ENCODE measurements at regions not wholly inside any gene's neighbourhood (a gene's known extent, or its start where the extent isn't known, plus 50 kb on each side); places are given as distances from the start of the nearest gene placed in this dataset.

DNA sequence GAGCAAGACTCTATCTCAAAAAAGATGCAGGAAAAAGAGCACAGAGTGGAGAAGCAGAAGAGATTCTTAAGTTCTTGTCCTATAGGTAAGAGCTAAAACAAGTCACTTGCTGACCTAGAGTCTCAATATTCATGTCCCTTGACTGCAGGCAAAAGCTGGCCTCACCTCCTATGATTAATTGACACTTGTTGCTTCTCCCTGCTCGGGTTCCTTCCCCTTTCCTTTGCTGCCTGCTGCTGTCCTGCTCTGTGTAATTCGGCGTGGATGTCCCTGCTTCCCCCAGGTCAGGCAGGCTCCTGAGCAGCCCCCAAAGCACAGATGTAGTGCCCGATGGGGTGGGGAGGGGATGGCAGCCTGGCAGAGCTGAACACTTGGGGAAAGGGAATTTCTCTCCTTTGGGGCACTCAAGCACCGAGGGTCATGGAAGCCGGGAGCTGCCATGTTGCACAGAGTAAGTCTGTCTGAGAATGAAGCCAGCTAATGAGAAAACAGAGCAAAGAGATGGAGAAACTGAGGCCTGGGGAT, 60.8 kb upstream of the NUP50 start:
- Histone ChIP-seq H4K5ac (ENCODE audit: low read length) (no peak overlapping the region), H2BK5ac (ENCODE audit: low read length) (no peak overlapping the region), H3K18ac (ENCODE audit: low read length) (no peak overlapping the region), H3K4me1 (ENCODE audit: control insufficient read depth, low read depth, low read length) (no peaks in the 10 kb centered on the region), H4K8ac (ENCODE audit: low read depth, low read length) (no peak overlapping the region), H3K36me3 (ENCODE audit: control insufficient read depth, insufficient read depth, low read length) (no peaks in the 10 kb centered on the region), H2BK120ac (ENCODE audit: low read depth, low read length) (no peak overlapping the region), H2AK5ac (ENCODE audit: low read length) (no peak overlapping the region), H3K4me2 (ENCODE audit: low read length) (no peak overlapping the region), H3K4me3 (ENCODE audit: low read length) (no peak overlapping the region), H3K4ac (ENCODE audit: low read depth, low read length) (no peak overlapping the region), H3K79me2 (ENCODE audit: control insufficient read depth, insufficient read depth, low read length) (no peaks in the 10 kb centered on the region), H3K9ac (ENCODE audit: low read length) (no peak overlapping the region), H3K27me3 (ENCODE audit: insufficient read depth, low read length, poor library complexity) (no peaks in the 10 kb centered on the region), H3K23ac (ENCODE audit: low read length) (no peak overlapping the region), H2BK15ac (replicated peaks; ENCODE audit: low read depth) (no peak overlapping the region), H3K79me1 (ENCODE audit: low read length) (no peaks in the 10 kb centered on the region), H3K56ac (ENCODE audit: low read length) (no peak overlapping the region), H3K27ac (ENCODE audit: low read depth, low read length) (no peak overlapping the region)
- WGBS (ENCODE audit: extremely low coverage, insufficient coverage, low lambda C conversion rate), result no CpG with 5 or more reads among the region's 6 CpGs
- no peak for DNase-seq

DNA sequence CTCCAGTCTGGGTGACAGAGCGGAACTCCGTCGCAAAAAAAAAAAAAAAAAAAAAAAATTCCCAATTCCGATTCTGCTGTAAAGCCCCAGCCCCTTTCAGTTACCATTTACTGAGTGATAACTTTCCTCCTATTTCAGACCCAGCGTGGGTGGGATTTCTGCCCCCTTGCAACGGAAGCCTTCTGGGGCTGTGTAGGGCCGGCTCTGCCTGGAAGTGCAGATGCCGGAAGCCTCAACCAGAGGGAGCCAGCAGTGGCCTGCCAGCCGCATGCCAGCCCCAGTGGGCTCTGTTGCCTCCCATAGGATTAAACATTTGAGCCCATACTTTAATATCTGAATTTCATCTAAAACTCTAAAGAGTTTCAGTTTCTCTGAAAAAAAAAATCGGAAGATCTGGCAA, 60.0 kb upstream of the NUP50 start:
- DNase-seq, result no peak
- no peak overlapping the region for H2BK120ac ChIP-seq (ENCODE audit: low read depth, low read length)
- H3K4ac ChIP-seq (ENCODE audit: low read depth, low read length), result no peak overlapping the region
- H3K9ac ChIP-seq (ENCODE audit: low read length), result no peak overlapping the region
- H3K23ac ChIP-seq (ENCODE audit: low read length), result no peak overlapping the region
- no peak overlapping the region for H3K4me3 ChIP-seq (ENCODE audit: low read length)
- no peaks in the 10 kb centered on the region for H3K4me1 ChIP-seq (ENCODE audit: control insufficient read depth, low read depth, low read length)
- no peak overlapping the region for H2BK5ac ChIP-seq (ENCODE audit: low read length)
- H3K79me1 ChIP-seq (ENCODE audit: low read length), result no peaks in the 10 kb centered on the region
- no peak overlapping the region for H3K4me2 ChIP-seq (ENCODE audit: low read length)
- H3K18ac ChIP-seq (ENCODE audit: low read length), result no peak overlapping the region
- H4K8ac ChIP-seq (ENCODE audit: low read depth, low read length), result no peak overlapping the region
- no peaks in the 10 kb centered on the region for H3K79me2 ChIP-seq (ENCODE audit: control insufficient read depth, insufficient read depth, low read length)
- no peak overlapping the region for H3K56ac ChIP-seq (ENCODE audit: low read length)
- no peak overlapping the region for H2AK5ac ChIP-seq (ENCODE audit: low read length)
- WGBS (ENCODE audit: extremely low coverage, insufficient coverage, low lambda C conversion rate), result no CpG with 5 or more reads among the region's 10 CpGs
- H2BK15ac ChIP-seq (replicated peaks; ENCODE audit: low read depth), result no peak overlapping the region
- no peaks in the 10 kb centered on the region for H3K27me3 ChIP-seq (ENCODE audit: insufficient read depth, low read length, poor library complexity)
- no peak overlapping the region for H3K27ac ChIP-seq (ENCODE audit: low read depth, low read length)
- no peaks in the 10 kb centered on the region for H3K36me3 ChIP-seq (ENCODE audit: control insufficient read depth, insufficient read depth, low read length)
- H4K5ac ChIP-seq (ENCODE audit: low read length), result no peak overlapping the region

DNA sequence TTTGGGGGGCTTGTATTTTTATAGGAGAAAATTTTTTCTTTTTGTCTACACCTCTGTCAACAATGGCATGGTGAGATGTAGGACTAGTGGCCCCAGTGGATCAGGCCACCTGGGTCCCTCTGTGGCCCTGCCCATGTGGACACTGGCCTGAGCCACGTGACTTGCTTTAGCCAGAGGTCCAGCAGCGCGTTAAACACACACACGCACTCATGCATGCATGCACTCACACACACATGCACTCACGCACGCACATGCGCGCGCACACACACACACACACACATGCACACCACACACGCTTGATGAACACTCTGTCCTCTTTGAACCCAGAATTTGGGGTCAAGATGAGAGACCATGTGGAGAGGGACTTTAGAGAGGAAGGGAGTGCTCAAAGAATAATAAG, 59.4 kb upstream of the NUP50 start:
- no peak overlapping the region for H2BK120ac ChIP-seq (ENCODE audit: low read depth, low read length)
- no peak overlapping the region for H3K27ac ChIP-seq (ENCODE audit: low read depth, low read length)
- H3K18ac ChIP-seq (ENCODE audit: low read length), result no peak overlapping the region
- H3K4ac ChIP-seq (ENCODE audit: low read depth, low read length), result no peak overlapping the region
- no peaks in the 10 kb centered on the region for H3K27me3 ChIP-seq (ENCODE audit: insufficient read depth, low read length, poor library complexity)
- H2AK5ac ChIP-seq (ENCODE audit: low read length), result no peak overlapping the region
- H3K79me1 ChIP-seq (ENCODE audit: low read length), result no peaks in the 10 kb centered on the region
- H4K8ac ChIP-seq (ENCODE audit: low read depth, low read length), result no peak overlapping the region
- H4K5ac ChIP-seq (ENCODE audit: low read length), result no peak overlapping the region
- no peak overlapping the region for H3K9ac ChIP-seq (ENCODE audit: low read length)
- H3K23ac ChIP-seq (ENCODE audit: low read length), result peak overlapping the region; percentile 66
- no peak overlapping the region for H2BK15ac ChIP-seq (replicated peaks; ENCODE audit: low read depth)
- no CpG with 5 or more reads among the region's 10 CpGs for WGBS (ENCODE audit: extremely low coverage, insufficient coverage, low lambda C conversion rate)
- no peak for DNase-seq
- no peaks in the 10 kb centered on the region for H3K36me3 ChIP-seq (ENCODE audit: control insufficient read depth, insufficient read depth, low read length)
- H3K56ac ChIP-seq (ENCODE audit: low read length), result no peak overlapping the region
- H3K79me2 ChIP-seq (ENCODE audit: control insufficient read depth, insufficient read depth, low read length), result no peaks in the 10 kb centered on the region
- H3K4me3 ChIP-seq (ENCODE audit: low read length), result no peak overlapping the region
- no peaks in the 10 kb centered on the region for H3K4me1 ChIP-seq (ENCODE audit: control insufficient read depth, low read depth, low read length)
- H2BK5ac ChIP-seq (ENCODE audit: low read length), result no peak overlapping the region
- H3K4me2 ChIP-seq (ENCODE audit: low read length), result no peak overlapping the region

DNA sequence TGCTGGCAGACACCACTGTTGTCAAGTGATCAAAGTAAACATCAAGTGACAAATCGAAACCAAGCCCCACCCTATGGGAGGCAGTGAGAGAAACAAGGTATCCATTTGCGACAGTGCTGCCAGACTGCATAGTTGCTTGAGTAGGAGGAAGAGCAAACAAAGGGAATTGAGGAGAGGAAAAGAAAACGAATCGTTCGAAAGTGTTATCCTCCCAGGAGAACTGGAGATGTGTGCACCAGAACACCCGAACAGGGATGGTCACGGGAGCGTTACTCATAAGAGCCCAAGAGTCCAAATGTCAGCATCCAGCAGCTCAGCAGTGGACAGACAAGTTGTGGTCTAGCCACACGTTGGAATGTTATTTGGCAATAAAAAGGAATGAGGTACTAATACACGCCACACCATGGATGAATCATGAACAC, 58.4 kb upstream of the NUP50 start:
- Histone ChIP-seq H3K9ac (ENCODE audit: low read length) (no peak overlapping the region), H3K27me3 (ENCODE audit: insufficient read depth, low read length, poor library complexity) (no peaks in the 10 kb centered on the region), H3K36me3 (ENCODE audit: control insufficient read depth, insufficient read depth, low read length) (no peaks in the 10 kb centered on the region), H2BK15ac (replicated peaks; ENCODE audit: low read depth) (no peak overlapping the region), H4K5ac (ENCODE audit: low read length) (no peak overlapping the region), H3K18ac (ENCODE audit: low read length) (no peak overlapping the region), H3K79me2 (ENCODE audit: control insufficient read depth, insufficient read depth, low read length) (no peaks in the 10 kb centered on the region), H3K23ac (ENCODE audit: low read length) (no peak overlapping the region), H2AK5ac (ENCODE audit: low read length) (no peak overlapping the region), H2BK120ac (ENCODE audit: low read depth, low read length) (no peak overlapping the region), H3K4me1 (ENCODE audit: control insufficient read depth, low read depth, low read length) (no peaks in the 10 kb centered on the region), H3K56ac (ENCODE audit: low read length) (no peak overlapping the region), H4K8ac (ENCODE audit: low read depth, low read length) (no peak overlapping the region), H3K4me2 (ENCODE audit: low read length) (no peak overlapping the region), H2BK5ac (ENCODE audit: low read length) (no peak overlapping the region), H3K4me3 (ENCODE audit: low read length) (no peak overlapping the region), H3K4ac (ENCODE audit: low read depth, low read length) (no peak overlapping the region), H3K27ac (ENCODE audit: low read depth, low read length) (no peak overlapping the region), H3K79me1 (ENCODE audit: low read length) (no peaks in the 10 kb centered on the region)
- WGBS (ENCODE audit: extremely low coverage, insufficient coverage, low lambda C conversion rate), result no CpG with 5 or more reads among the region's 10 CpGs
- no peak for DNase-seq

DNA sequence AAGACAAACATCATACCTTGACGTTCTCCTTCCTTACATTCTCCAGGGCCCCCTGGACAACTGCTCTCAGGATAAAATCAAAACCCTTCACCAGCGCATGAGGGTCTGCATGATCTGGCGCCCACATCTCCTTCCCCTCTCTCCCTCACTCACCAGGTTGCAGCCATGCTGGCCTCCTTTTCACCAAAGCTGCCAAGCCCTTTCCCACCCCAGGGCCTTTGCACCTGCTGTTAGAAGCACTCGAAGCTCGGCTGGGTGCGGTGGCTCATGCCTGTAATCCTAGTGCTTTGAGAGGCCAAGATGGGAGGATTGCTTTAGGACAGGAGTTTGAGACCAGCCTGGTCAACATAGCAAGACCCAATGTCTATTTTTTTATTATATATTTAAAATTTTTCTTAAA, 56.1 kb upstream of the NUP50 start:
- Histone ChIP-seq H2BK15ac (replicated peaks; ENCODE audit: low read depth) (no peak overlapping the region), H4K8ac (ENCODE audit: low read depth, low read length) (no peak overlapping the region), H4K5ac (ENCODE audit: low read length) (no peak overlapping the region), H3K4me2 (ENCODE audit: low read length) (no peak overlapping the region), H3K4me3 (ENCODE audit: low read length) (no peak overlapping the region), H3K56ac (ENCODE audit: low read length) (no peak overlapping the region), H3K27ac (ENCODE audit: low read depth, low read length) (no peak overlapping the region), H3K9ac (ENCODE audit: low read length) (no peak overlapping the region), H3K79me2 (ENCODE audit: control insufficient read depth, insufficient read depth, low read length) (no peaks in the 10 kb centered on the region), H2BK120ac (ENCODE audit: low read depth, low read length) (no peak overlapping the region), H3K18ac (ENCODE audit: low read length) (no peak overlapping the region), H3K79me1 (ENCODE audit: low read length) (no peaks in the 10 kb centered on the region), H3K27me3 (ENCODE audit: insufficient read depth, low read length, poor library complexity) (no peaks in the 10 kb centered on the region), H2BK5ac (ENCODE audit: low read length) (no peak overlapping the region), H3K36me3 (ENCODE audit: control insufficient read depth, insufficient read depth, low read length) (no peaks in the 10 kb centered on the region), H3K4ac (ENCODE audit: low read depth, low read length) (no peak overlapping the region), H3K23ac (ENCODE audit: low read length) (no peak overlapping the region), H3K4me1 (ENCODE audit: control insufficient read depth, low read depth, low read length) (no peaks in the 10 kb centered on the region), H2AK5ac (ENCODE audit: low read length) (no peak overlapping the region)
- no CpG with 5 or more reads among the region's 6 CpGs for WGBS (ENCODE audit: extremely low coverage, insufficient coverage, low lambda C conversion rate)
- no peak for DNase-seq

DNA sequence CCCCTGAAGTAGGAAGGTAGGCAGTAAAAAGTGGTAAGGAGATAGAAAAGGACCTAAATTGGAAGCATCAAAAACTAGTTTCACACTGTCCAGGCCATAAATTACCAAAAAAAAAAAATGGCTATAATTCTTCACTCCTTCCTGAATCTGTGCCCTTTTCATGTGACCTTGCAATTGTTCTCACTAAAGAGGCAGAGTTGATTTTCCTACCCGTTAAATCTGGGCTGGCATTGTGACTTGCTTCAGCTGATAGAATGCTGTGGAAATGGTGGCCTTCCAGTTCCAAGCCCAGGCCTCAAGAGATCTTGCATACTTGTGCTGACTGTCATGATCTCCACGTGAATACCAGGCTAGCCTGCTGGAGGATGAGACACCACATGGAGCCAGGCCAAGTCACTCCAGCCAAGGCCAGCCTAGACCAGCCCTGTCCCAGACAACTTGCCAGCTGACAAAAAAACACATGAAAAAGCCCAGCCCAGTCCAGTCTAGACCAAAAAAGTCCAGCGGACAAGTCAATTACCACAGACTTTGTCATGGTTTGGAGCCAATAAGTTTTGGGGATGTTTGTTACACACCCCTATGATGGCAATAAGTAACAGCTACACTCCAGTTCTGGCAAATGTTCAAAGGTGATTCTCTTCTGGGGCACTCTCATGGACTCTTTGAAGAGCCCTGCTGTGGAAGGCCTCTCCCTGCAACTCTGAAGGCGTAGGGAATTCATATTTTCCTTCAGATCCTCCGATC, 51.4 kb upstream of the NUP50 start:
- Histone ChIP-seq H3K4me3 (ENCODE audit: low read length) (no peak overlapping the region), H3K18ac (ENCODE audit: low read length) (no peak overlapping the region), H2BK120ac (ENCODE audit: low read depth, low read length) (no peak overlapping the region), H3K9ac (ENCODE audit: low read length) (no peak overlapping the region), H3K23ac (ENCODE audit: low read length) (no peak overlapping the region), H4K5ac (ENCODE audit: low read length) (no peak overlapping the region), H4K8ac (ENCODE audit: low read depth, low read length) (no peak overlapping the region), H3K27me3 (ENCODE audit: insufficient read depth, low read length, poor library complexity) (no peaks in the 10 kb centered on the region), H3K79me2 (ENCODE audit: control insufficient read depth, insufficient read depth, low read length) (no peaks in the 10 kb centered on the region), H2BK15ac (replicated peaks; ENCODE audit: low read depth) (no peak overlapping the region), H3K4me1 (ENCODE audit: control insufficient read depth, low read depth, low read length) (no peaks in the 10 kb centered on the region), H2AK5ac (ENCODE audit: low read length) (no peak overlapping the region), H3K4ac (ENCODE audit: low read depth, low read length) (no peak overlapping the region), H3K56ac (ENCODE audit: low read length) (no peak overlapping the region), H3K27ac (ENCODE audit: low read depth, low read length) (no peak overlapping the region), H3K4me2 (ENCODE audit: low read length) (no peak overlapping the region), H2BK5ac (ENCODE audit: low read length) (no peak overlapping the region), H3K79me1 (ENCODE audit: low read length) (no peaks in the 10 kb centered on the region), H3K36me3 (ENCODE audit: control insufficient read depth, insufficient read depth, low read length) (no peaks in the 10 kb centered on the region)
- no CpG with 5 or more reads among the region's 5 CpGs for WGBS (ENCODE audit: extremely low coverage, insufficient coverage, low lambda C conversion rate)
- no peak for DNase-seq

Data from mesendoderm (in vitro differentiated cells).